Endodermal cell (in vitro differentiated cells): ENCODE measurements at regions not wholly inside any gene's neighbourhood (a gene's known extent, or its start where the extent isn't known, plus 50 kb on each side); places are given as distances from the start of the nearest gene placed in this dataset.
"Not testable (repeated sequence)": the region's sequence is repeated elsewhere in the genome, so short reads cannot be mapped to it uniquely, and the experiment has no call there.

Source experiments
- DNase-seq: peaks from one replicate; pipeline ENCODE4 v3.0.0-alpha.2; 2017
- H3K27ac ChIP-seq: 2 replicates; pipeline ENCODE4 v1.5.1; 2013; ENCODE audit warnings: mild to moderate bottlenecking, low read depth, low read length, moderate library complexity
- H3K27me3 ChIP-seq: 2 replicates; pipeline ENCODE4 v1.6.1; 2013; ENCODE audit warnings: mild to moderate bottlenecking, low read length, moderate library complexity; ENCODE audit not compliant: insufficient read depth, control insufficient read depth, poor library complexity, severe bottlenecking
- H3K36me3 ChIP-seq: 2 replicates; pipeline ENCODE4 v1.7.0; 2013; ENCODE audit warnings: mild to moderate bottlenecking, low read length, moderate library complexity; ENCODE audit not compliant: control insufficient read depth, insufficient read depth
- H3K4me1 ChIP-seq: one replicate; pipeline ENCODE4 v1.7.0; 2013; ENCODE audit warnings: low read length; ENCODE audit not compliant: control insufficient read depth, insufficient read depth
- H3K4me3 ChIP-seq: 2 replicates; pipeline ENCODE4 v1.5.1; 2013; ENCODE audit warnings: mild to moderate bottlenecking, low read length, moderate library complexity
- H3K9ac ChIP-seq: 2 replicates; pipeline ENCODE4 v1.6.1; 2013; ENCODE audit warnings: mild to moderate bottlenecking, low read length, moderate library complexity; ENCODE audit not compliant: poor library complexity, severe bottlenecking; ENCODE audit errors: extremely low read depth
- H3K9me3 ChIP-seq: 2 replicates; pipeline ENCODE4 v1.6.1; 2013; ENCODE audit warnings: mild to moderate bottlenecking, low read length, moderate library complexity; ENCODE audit not compliant: control insufficient read depth
- H3K27ac Mint-ChIP-seq: 2 replicates; pipeline ENCODE4 v1.8.0; 2020; ENCODE audit warnings: mixed read lengths
- H3K27me3 Mint-ChIP-seq: 2 replicates; pipeline ENCODE4 v1.8.0; 2021; ENCODE audit warnings: mild to moderate bottlenecking, mixed read lengths; ENCODE audit not compliant: insufficient read depth
- H3K36me3 Mint-ChIP-seq: 2 replicates; pipeline ENCODE4 v1.8.0; 2020; ENCODE audit warnings: low read depth, mixed read lengths
- H3K4me1 Mint-ChIP-seq: 2 replicates; pipeline ENCODE4 v1.8.0; 2020; ENCODE audit warnings: mixed read lengths
- H3K4me3 Mint-ChIP-seq: 2 replicates; pipeline ENCODE4 v1.8.0; 2020; ENCODE audit warnings: mild to moderate bottlenecking, moderate library complexity, mixed read lengths
- H3K9me3 Mint-ChIP-seq: 2 replicates; pipeline ENCODE4 v1.8.0; 2020; ENCODE audit warnings: mild to moderate bottlenecking, mixed read lengths
- WGBS, 2 experiments: methylation state at CpG; one replicate each; pipeline versions ENCODE4 v1.1.5 to v1.1.7; 2013; ENCODE audit warnings: missing lambda C conversion rate in 2 of 2, mixed read lengths in 1 of 2; ENCODE audit not compliant: insufficient coverage in 1 of 2, insufficient read length in 1 of 2; 5-methylcytosine and 5-hydroxymethylcytosine counted together
- TF ChIP-seq, protein P1 (sequence below): fragments of 200-600 bp; sonication (generic); conservative IDR thresholded peaks from 2 replicates; pipeline ENCODE4 v1.5.0; 2021; ENCODE audit warnings: antibody characterized with exemption, mild to moderate bottlenecking

GRCh38 chr7:125195156-125195555 lies 265.5 kb upstream of the POT1 start:
- TF ChIP-seq, protein P1, sequence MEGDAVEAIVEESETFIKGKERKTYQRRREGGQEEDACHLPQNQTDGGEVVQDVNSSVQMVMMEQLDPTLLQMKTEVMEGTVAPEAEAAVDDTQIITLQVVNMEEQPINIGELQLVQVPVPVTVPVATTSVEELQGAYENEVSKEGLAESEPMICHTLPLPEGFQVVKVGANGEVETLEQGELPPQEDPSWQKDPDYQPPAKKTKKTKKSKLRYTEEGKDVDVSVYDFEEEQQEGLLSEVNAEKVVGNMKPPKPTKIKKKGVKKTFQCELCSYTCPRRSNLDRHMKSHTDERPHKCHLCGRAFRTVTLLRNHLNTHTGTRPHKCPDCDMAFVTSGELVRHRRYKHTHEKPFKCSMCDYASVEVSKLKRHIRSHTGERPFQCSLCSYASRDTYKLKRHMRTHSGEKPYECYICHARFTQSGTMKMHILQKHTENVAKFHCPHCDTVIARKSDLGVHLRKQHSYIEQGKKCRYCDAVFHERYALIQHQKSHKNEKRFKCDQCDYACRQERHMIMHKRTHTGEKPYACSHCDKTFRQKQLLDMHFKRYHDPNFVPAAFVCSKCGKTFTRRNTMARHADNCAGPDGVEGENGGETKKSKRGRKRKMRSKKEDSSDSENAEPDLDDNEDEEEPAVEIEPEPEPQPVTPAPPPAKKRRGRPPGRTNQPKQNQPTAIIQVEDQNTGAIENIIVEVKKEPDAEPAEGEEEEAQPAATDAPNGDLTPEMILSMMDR: no peak
- H3K27ac ChIP-seq: no peak overlapping the region
- no peak overlapping the region for H3K27ac Mint-ChIP-seq

GRCh38 chr7:125193263-125193662 lies 263.6 kb upstream of the POT1 start:
- peaks cover 32% of the 10 kb centered on the region for H3K9me3 Mint-ChIP-seq
- no peaks in the 10 kb centered on the region for H3K27me3 Mint-ChIP-seq
- no peak for DNase-seq
- H3K9me3 ChIP-seq: peaks cover 19% of the 10 kb centered on the region
- H3K4me1 Mint-ChIP-seq: no peaks in the 10 kb centered on the region
- H3K36me3 Mint-ChIP-seq: peaks cover 49% of the 10 kb centered on the region
- no peaks in the 10 kb centered on the region for H3K36me3 ChIP-seq
- no peaks in the 10 kb centered on the region for H3K4me1 ChIP-seq
- no peak overlapping the region for H3K4me3 ChIP-seq
- H3K27me3 ChIP-seq: no peaks in the 10 kb centered on the region
- no peak overlapping the region for H3K27ac ChIP-seq
- H3K9ac ChIP-seq: no peak overlapping the region
- TF ChIP-seq, protein P1: no peak
- no peak overlapping the region for H3K4me3 Mint-ChIP-seq
- WGBS, 2 experiments: 95% methylated on average over 2 of the region's 2 CpGs
- H3K27ac Mint-ChIP-seq: no peak overlapping the region

More at GRCh38 chr7:125195156-125195555, 265.5 kb upstream of the POT1 start:
- peaks cover 32% of the 10 kb centered on the region for H3K9me3 Mint-ChIP-seq
- no peaks in the 10 kb centered on the region for H3K4me1 Mint-ChIP-seq
- Histone ChIP-seq H3K27me3 (no peaks in the 10 kb centered on the region), H3K9ac (no peak overlapping the region), H3K9me3 (peaks cover 19% of the 10 kb centered on the region), H3K36me3 (no peaks in the 10 kb centered on the region), H3K4me1 (no peaks in the 10 kb centered on the region), H3K4me3 (no peak overlapping the region)
- H3K36me3 Mint-ChIP-seq: peaks cover 45% of the 10 kb centered on the region
- no peaks in the 10 kb centered on the region for H3K27me3 Mint-ChIP-seq
- no peak overlapping the region for H3K4me3 Mint-ChIP-seq
- no peak for DNase-seq
- 100% methylated on average over 1 of the region's 1 CpG for WGBS, 2 experiments

DNA sequence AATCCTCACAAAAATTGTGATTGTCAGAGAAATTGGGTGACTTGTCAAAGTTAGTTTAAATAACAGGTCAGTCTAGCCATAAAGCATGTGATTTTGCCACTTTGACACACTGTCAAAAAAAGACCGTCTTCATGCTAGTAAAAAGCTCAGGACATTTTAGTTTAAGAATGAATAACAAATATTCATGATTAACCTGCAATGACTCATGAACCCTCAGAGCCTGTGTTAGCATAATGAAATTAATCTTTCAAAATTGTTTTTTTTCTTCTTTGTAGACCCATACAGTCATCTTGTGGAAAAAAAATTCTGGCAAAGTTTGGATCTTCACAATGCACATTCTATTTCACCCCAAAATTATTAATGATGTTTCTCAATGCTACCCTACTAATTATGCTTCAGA lies 255.2 kb upstream of the POT1 start:
- Histone ChIP-seq H3K9ac (no peak overlapping the region), H3K27me3 (no peaks in the 10 kb centered on the region), H3K27ac (no peak overlapping the region), H3K4me1 (no peaks in the 10 kb centered on the region), H3K4me3 (no peak overlapping the region), H3K9me3 (no peaks in the 10 kb centered on the region), H3K36me3 (no peaks in the 10 kb centered on the region)
- TF ChIP-seq, protein P1: no peak
- Mint-ChIP-seq H3K4me1 (no peaks in the 10 kb centered on the region), H3K9me3 (peaks cover 13% of the 10 kb centered on the region), H3K36me3 (peaks cover 37% of the 10 kb centered on the region), H3K27ac (no peak overlapping the region), H3K4me3 (no peak overlapping the region), H3K27me3 (no peaks in the 10 kb centered on the region)
- DNase-seq: no peak
- WGBS, 2 experiments: 92 to 100% methylated on average over 1 of the region's 1 CpG

GRCh38 chr7:125181569-125182267 lies 252.1 kb upstream of the POT1 start:
- Mint-ChIP-seq H3K4me3 (peak overlapping the region; percentile 43), H3K27ac (peak overlapping the region; percentile 38), H3K36me3 (peaks cover 44% of the 10 kb centered on the region), H3K9me3 (peaks cover 33% of the 10 kb centered on the region)
- H3K4me1 ChIP-seq, H3K4me1 Mint-ChIP-seq, H3K4me3 ChIP-seq, H3K9ac ChIP-seq, H3K27me3 Mint-ChIP-seq, H3K27me3 ChIP-seq, H3K36me3 ChIP-seq, H3K27ac ChIP-seq: not testable (repeated sequence)
- 94% methylated on average over 20 of the region's 26 CpGs; no CpG with 5 or more reads in 1 of the 2 experiments for whole genome bisulfite sequencing, 2 experiments
- DNase-seq: peak; percentile 68
- H3K9me3 ChIP-seq: peaks cover 11% of the 10 kb centered on the region
